ENCODE measurements at regions not wholly inside any gene's neighbourhood (a gene's known extent, or its start where the extent isn't known, plus 50 kb on each side); places are given as distances from the start of the nearest gene placed in this dataset.

DNA sequence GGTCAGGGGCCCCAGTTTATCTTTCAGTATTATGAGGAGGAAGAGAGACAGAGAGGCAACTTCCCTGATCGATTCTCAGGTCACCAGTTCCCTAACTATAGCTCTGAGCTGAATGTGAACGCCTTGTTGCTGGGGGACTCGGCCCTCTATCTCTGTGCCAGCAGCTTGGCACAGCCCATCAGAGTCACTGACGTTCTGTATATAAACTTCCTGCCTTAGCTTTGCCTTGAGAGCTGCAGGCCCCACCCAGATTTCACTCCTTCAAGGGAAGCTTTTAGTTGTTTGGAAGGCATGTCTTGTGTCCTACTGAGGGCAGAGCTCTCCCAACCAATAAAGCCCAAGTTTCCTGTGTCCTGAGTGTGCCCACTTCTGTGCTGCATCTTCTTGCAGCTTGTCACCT is 242.5 kb upstream of the PRSS58 start:
- Histone ChIP-seq H3K27ac (replicated peaks) (no peak overlapping the region), H3K27me3 (ENCODE audit: insufficient read depth, poor library complexity, severe bottlenecking) (no peaks in the 10 kb centered on the region), H3K4me3 (replicated peaks; ENCODE audit: insufficient read depth, low read length) (no peak overlapping the region)
- DNase-seq (ENCODE audit: low read depth in 1 of 2, low spot score in 1 of 2), result no peak
- no peak for TF ChIP-seq GABPA (IDR thresholded peaks at IDR 0.05; ENCODE audit: low read depth)
- TF ChIP-seq POLR2AphosphoS5 (IDR thresholded peaks at IDR 0.05; ENCODE audit: low read depth), result no peak
- no peak for TF ChIP-seq SPI1 (IDR thresholded peaks at IDR 0.05; ENCODE audit: borderline replicate concordance, low read depth)
- TF ChIP-seq, protein P1, sequence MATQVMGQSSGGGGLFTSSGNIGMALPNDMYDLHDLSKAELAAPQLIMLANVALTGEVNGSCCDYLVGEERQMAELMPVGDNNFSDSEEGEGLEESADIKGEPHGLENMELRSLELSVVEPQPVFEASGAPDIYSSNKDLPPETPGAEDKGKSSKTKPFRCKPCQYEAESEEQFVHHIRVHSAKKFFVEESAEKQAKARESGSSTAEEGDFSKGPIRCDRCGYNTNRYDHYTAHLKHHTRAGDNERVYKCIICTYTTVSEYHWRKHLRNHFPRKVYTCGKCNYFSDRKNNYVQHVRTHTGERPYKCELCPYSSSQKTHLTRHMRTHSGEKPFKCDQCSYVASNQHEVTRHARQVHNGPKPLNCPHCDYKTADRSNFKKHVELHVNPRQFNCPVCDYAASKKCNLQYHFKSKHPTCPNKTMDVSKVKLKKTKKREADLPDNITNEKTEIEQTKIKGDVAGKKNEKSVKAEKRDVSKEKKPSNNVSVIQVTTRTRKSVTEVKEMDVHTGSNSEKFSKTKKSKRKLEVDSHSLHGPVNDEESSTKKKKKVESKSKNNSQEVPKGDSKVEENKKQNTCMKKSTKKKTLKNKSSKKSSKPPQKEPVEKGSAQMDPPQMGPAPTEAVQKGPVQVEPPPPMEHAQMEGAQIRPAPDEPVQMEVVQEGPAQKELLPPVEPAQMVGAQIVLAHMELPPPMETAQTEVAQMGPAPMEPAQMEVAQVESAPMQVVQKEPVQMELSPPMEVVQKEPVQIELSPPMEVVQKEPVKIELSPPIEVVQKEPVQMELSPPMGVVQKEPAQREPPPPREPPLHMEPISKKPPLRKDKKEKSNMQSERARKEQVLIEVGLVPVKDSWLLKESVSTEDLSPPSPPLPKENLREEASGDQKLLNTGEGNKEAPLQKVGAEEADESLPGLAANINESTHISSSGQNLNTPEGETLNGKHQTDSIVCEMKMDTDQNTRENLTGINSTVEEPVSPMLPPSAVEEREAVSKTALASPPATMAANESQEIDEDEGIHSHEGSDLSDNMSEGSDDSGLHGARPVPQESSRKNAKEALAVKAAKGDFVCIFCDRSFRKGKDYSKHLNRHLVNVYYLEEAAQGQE (IDR thresholded peaks at IDR 0.05; ENCODE audit: insufficient replicate concordance, low read depth), result no peak
- no peak for TF ChIP-seq CTCF (IDR thresholded peaks at IDR 0.05; ENCODE audit: insufficient read depth, low read length)

GRCh38 chr7:142499635-142500034 is 241.8 kb upstream of the PRSS58 start:
- no peak overlapping the region for H3K4me3 ChIP-seq (replicated peaks; ENCODE audit: insufficient read depth, low read length)
- H3K27ac ChIP-seq (replicated peaks), result no peak overlapping the region
- no peak for DNase-seq (ENCODE audit: low read depth in 1 of 2, low spot score in 1 of 2)
- TF ChIP-seq, protein P1 (IDR thresholded peaks at IDR 0.05; ENCODE audit: insufficient replicate concordance, low read depth), result no peak
- TF ChIP-seq CTCF (IDR thresholded peaks at IDR 0.05; ENCODE audit: insufficient read depth, low read length), result no peak
- no peak for TF ChIP-seq POLR2AphosphoS5 (IDR thresholded peaks at IDR 0.05; ENCODE audit: low read depth)
- TF ChIP-seq GABPA (IDR thresholded peaks at IDR 0.05; ENCODE audit: low read depth), result no peak
- TF ChIP-seq SPI1 (IDR thresholded peaks at IDR 0.05; ENCODE audit: borderline replicate concordance, low read depth), result no peak
- H3K27me3 ChIP-seq (ENCODE audit: insufficient read depth, poor library complexity, severe bottlenecking), result no peaks in the 10 kb centered on the region

DNA sequence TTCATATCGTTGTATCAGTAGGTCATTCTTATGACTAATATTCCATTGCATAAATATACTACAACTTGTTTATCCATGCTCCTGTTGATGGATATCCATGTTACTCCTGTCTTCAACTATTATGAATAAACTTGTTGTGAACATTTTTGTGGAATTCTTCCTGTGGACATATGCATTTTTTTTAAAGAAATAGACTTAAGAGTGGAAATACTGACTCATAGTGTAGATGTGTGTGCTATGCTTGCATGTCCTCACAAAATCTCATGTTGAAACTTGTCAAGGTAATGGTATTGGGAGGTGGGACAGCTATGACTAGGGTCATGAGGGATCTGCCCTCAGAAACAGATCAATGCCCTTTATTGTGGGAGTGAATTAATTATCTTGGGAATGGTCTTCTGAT is 240.5 kb upstream of the PRSS58 start:
- Histone ChIP-seq H3K27me3 (ENCODE audit: insufficient read depth, poor library complexity, severe bottlenecking) (no peaks in the 10 kb centered on the region), H3K27ac (replicated peaks) (no peak overlapping the region), H3K4me3 (replicated peaks; ENCODE audit: insufficient read depth, low read length) (no peak overlapping the region)
- TF ChIP-seq CTCF (IDR thresholded peaks at IDR 0.05; ENCODE audit: insufficient read depth, low read length), result no peak
- TF ChIP-seq GABPA (IDR thresholded peaks at IDR 0.05; ENCODE audit: low read depth), result no peak
- TF ChIP-seq, protein P1 (IDR thresholded peaks at IDR 0.05; ENCODE audit: insufficient replicate concordance, low read depth), result no peak
- no peak for TF ChIP-seq POLR2AphosphoS5 (IDR thresholded peaks at IDR 0.05; ENCODE audit: low read depth)
- no peak for TF ChIP-seq SPI1 (IDR thresholded peaks at IDR 0.05; ENCODE audit: borderline replicate concordance, low read depth)
- no peak for DNase-seq (ENCODE audit: low read depth in 1 of 2, low spot score in 1 of 2)
